ENCODE measurements at regions not wholly inside any gene's neighbourhood (a gene's known extent, or its start where the extent isn't known, plus 50 kb on each side); places are given as distances from the start of the nearest gene placed in this dataset.

DNA sequence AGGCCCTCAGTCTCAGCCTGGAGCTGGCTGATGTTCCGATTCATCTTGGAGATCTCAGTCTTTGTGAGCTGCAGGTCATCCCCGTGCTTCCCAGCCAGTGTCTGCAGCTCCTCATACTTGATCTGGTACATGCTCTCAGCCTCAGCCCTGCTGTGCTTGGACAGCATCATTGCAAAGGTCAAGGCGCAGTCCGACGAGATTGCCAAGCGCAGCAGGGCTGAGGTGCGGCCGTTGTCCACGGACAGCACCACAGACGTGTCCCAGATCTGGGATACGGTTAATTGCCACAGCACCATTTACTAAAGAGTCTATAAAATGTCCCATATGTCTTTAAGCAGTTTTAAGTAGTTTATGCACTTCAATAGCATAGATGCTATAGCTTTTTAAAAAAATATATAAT is 965.7 kb downstream of the FSCB start (continued):
- no peak for TF ChIP-seq RCOR1 (IDR thresholded peaks at IDR 0.05; ENCODE audit: low read length)
- TF ChIP-seq, protein P1, sequence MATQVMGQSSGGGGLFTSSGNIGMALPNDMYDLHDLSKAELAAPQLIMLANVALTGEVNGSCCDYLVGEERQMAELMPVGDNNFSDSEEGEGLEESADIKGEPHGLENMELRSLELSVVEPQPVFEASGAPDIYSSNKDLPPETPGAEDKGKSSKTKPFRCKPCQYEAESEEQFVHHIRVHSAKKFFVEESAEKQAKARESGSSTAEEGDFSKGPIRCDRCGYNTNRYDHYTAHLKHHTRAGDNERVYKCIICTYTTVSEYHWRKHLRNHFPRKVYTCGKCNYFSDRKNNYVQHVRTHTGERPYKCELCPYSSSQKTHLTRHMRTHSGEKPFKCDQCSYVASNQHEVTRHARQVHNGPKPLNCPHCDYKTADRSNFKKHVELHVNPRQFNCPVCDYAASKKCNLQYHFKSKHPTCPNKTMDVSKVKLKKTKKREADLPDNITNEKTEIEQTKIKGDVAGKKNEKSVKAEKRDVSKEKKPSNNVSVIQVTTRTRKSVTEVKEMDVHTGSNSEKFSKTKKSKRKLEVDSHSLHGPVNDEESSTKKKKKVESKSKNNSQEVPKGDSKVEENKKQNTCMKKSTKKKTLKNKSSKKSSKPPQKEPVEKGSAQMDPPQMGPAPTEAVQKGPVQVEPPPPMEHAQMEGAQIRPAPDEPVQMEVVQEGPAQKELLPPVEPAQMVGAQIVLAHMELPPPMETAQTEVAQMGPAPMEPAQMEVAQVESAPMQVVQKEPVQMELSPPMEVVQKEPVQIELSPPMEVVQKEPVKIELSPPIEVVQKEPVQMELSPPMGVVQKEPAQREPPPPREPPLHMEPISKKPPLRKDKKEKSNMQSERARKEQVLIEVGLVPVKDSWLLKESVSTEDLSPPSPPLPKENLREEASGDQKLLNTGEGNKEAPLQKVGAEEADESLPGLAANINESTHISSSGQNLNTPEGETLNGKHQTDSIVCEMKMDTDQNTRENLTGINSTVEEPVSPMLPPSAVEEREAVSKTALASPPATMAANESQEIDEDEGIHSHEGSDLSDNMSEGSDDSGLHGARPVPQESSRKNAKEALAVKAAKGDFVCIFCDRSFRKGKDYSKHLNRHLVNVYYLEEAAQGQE (IDR thresholded peaks at IDR 0.05; ENCODE audit: low read depth, low read length) = no peak
- TF ChIP-seq MXI1 (IDR thresholded peaks at IDR 0.05; ENCODE audit: low read depth, low read length) = no peak

DNA sequence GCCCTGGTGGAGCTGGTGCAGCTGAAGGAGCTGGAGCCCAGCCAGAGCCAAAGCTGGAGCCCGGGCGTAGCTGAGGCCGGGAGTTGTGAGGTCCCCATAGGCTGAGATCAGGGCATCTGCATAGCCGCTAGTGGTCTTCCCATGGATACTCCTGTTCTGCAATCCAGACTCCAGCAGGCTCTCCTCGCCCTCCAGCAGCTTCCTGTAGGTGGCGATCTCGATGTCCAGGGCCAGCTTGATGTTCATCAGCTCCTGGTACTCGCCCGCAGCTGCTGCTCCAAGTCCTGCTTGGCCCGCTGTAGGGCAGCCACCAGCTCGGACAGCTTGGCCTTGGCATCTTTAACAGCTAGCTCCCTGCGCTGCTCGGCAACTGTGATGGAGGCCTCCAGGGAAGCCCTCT is 966.1 kb downstream of the FSCB start:
- no CpG with 5 or more reads among the region's 13 CpGs for WGBS (ENCODE audit: low lambda C conversion rate)
- H3K4me2 ChIP-seq = no peak overlapping the region; the same call in 1 of the 2 replicates
- no peaks in the 10 kb centered on the region for H3K79me2 ChIP-seq (ENCODE audit: insufficient read depth)
- no peak overlapping the region for H2AFZ ChIP-seq (ENCODE audit: low read depth)
- no peak overlapping the region for H3K9ac ChIP-seq
- no peaks in the 10 kb centered on the region for H4K20me1 ChIP-seq (ENCODE audit: insufficient read depth)
- TF ChIP-seq TEAD4 (IDR thresholded peaks at IDR 0.05; ENCODE audit: borderline replicate concordance, insufficient read depth) = no peak
- TF ChIP-seq, protein P2, sequence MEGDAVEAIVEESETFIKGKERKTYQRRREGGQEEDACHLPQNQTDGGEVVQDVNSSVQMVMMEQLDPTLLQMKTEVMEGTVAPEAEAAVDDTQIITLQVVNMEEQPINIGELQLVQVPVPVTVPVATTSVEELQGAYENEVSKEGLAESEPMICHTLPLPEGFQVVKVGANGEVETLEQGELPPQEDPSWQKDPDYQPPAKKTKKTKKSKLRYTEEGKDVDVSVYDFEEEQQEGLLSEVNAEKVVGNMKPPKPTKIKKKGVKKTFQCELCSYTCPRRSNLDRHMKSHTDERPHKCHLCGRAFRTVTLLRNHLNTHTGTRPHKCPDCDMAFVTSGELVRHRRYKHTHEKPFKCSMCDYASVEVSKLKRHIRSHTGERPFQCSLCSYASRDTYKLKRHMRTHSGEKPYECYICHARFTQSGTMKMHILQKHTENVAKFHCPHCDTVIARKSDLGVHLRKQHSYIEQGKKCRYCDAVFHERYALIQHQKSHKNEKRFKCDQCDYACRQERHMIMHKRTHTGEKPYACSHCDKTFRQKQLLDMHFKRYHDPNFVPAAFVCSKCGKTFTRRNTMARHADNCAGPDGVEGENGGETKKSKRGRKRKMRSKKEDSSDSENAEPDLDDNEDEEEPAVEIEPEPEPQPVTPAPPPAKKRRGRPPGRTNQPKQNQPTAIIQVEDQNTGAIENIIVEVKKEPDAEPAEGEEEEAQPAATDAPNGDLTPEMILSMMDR (IDR thresholded peaks at IDR 0.05) = peak; percentile 32; the same call in 1 of the 2 replicates
- H3K27me3 ChIP-seq (ENCODE audit: insufficient read depth) = no peaks in the 10 kb centered on the region
- peak; percentile 3 for DNase-seq
- no peaks in the 10 kb centered on the region for H3K9me2 ChIP-seq
- ChIA-PET CTCF (no interaction called here), POLR2A (no interaction called here)
- H3K27ac ChIP-seq (ENCODE audit: low read depth in 2 of 2, low read length in 1 of 2) = no peak overlapping the region
- no peaks in the 10 kb centered on the region for H3K4me1 ChIP-seq (ENCODE audit: control insufficient read depth in 1 of 2, insufficient read depth in 2 of 2, low read depth in 1 of 2, low read length in 1 of 2)
- no peaks in the 10 kb centered on the region for H3F3A ChIP-seq (replicated peaks; ENCODE audit: insufficient read depth)
- H3K36me3 ChIP-seq (replicated peaks in 1 of 2; ENCODE audit: control insufficient read depth in 1 of 2, insufficient read depth in 2 of 2, low read length in 1 of 2) = no peaks in the 10 kb centered on the region
- H3K9me3 ChIP-seq = no peaks in the 10 kb centered on the region
- H3K4me3 ChIP-seq (ENCODE audit: low read depth in 2 of 2, low read length in 1 of 2) = no peak overlapping the region

DNA sequence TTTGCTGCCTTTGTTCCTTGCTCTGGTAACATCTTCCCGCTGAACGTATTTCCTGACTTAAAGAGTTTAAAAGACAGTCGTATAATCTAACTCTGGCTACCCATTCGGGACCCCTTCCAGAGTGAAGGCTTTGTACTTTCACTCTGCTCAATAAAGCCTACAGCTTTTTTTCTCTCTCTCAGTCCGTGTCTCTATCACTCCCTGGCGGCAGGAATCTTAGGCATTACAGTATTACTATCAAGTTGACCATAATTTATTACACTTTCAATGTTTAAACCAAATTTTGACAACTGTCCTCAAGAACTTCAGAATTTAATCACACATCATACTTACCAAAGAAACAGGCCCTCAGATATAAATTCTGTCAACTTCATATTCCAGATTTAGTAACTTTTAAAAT is 967.9 kb downstream of the FSCB start:
- POLR2A ChIA-PET = no interaction called here

More for the DNA sequence above, 967.9 kb downstream of the FSCB start:
- Histone ChIP-seq H3K4me1 (ENCODE audit: control insufficient read depth in 1 of 2, insufficient read depth in 2 of 2, low read depth in 1 of 2, low read length in 1 of 2) (no peaks in the 10 kb centered on the region), H3K9me3 (no peaks in the 10 kb centered on the region), H3K9ac (no peak overlapping the region), H3K79me2 (ENCODE audit: insufficient read depth) (no peaks in the 10 kb centered on the region), H2AFZ (ENCODE audit: low read depth) (0 out of 2 replicates have a peak overlapping the region, but pooled peaks have one; percentile 29), H4K20me1 (ENCODE audit: insufficient read depth) (no peaks in the 10 kb centered on the region), H3K27ac (ENCODE audit: low read depth in 2 of 2, low read length in 1 of 2) (no peak overlapping the region), H3K4me3 (ENCODE audit: low read depth in 2 of 2, low read length in 1 of 2) (peak overlapping the region; percentile 19 to 50; a peak in 2 of 4 replicates), H3K9me2 (no peaks in the 10 kb centered on the region), H3F3A (replicated peaks; ENCODE audit: insufficient read depth) (no peaks in the 10 kb centered on the region), H3K27me3 (ENCODE audit: insufficient read depth) (no peaks in the 10 kb centered on the region), H3K36me3 (replicated peaks in 1 of 2; ENCODE audit: control insufficient read depth in 1 of 2, insufficient read depth in 2 of 2, low read length in 1 of 2) (no peaks in the 10 kb centered on the region), H3K4me2 (peak overlapping the region; percentile 44; the same call in 1 of the 2 replicates)
- CTCF ChIA-PET = no interaction called here
- TF ChIP-seq, protein P2 (IDR thresholded peaks at IDR 0.05) = peak; percentile 58
- TF ChIP-seq, protein P3, sequence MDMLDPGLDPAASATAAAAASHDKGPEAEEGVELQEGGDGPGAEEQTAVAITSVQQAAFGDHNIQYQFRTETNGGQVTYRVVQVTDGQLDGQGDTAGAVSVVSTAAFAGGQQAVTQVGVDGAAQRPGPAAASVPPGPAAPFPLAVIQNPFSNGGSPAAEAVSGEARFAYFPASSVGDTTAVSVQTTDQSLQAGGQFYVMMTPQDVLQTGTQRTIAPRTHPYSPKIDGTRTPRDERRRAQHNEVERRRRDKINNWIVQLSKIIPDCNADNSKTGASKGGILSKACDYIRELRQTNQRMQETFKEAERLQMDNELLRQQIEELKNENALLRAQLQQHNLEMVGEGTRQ (IDR thresholded peaks at IDR 0.05; ENCODE audit: borderline replicate concordance, low read depth, low read length) = no peak
- WGBS (ENCODE audit: low lambda C conversion rate) = 1% methylated on average over 6 of the region's 6 CpGs
- no peak for DNase-seq

Measured in SK-N-SH (cell line).